Gastrocnemius medialis (tissue), 4 donors: ENCODE measurements at regions not wholly inside any gene's neighbourhood (a gene's known extent, or its start where the extent isn't known, plus 50 kb on each side); places are given as distances from the start of the nearest gene placed in this dataset.

Experiments
- CTCF ChIP-seq, 5 experiments: fragments of 450-650 bp in 3 of 5; fragments of 200-600 bp in 2 of 5; sonication (generic) in 2 of 5; IDR thresholded peaks in 4 of 5; conservative IDR thresholded peaks in 1 of 5; 1 replicate in 4 of 5; 2 replicates in 1 of 5; pipeline ENCODE4 v1.5.1; 2016 to 2019; ENCODE audit warnings: antibody characterized with exemption in 5 of 5, mild to moderate bottlenecking in 3 of 5, moderate library complexity in 3 of 5
- POLR2A ChIP-seq, 2 donors: fragments of 450-650 bp; IDR thresholded peaks; one replicate each; pipeline ENCODE4 v1.6.1; 2017; ENCODE audit warnings: antibody characterized with exemption in 2 of 2, mild to moderate bottlenecking in 2 of 2, moderate library complexity in 2 of 2

DNA sequence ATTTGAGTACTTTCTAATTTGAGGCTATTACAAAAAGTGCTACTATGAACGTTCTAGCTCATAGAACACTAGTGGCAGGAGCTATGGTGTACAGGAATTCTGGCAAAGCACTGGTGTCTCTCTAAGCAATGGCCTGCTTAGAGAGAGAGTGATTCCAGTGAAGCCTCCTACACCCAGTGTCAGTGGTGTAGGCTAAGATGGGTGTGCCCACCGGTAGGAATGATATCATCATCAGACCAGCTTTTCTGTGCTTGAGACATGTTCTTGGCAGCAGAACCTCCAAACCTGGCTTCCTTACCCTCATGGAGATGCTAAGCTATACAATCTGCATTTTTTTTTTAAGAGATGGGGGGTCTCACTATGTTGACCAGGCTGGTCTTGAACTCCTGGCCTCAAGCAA is 370.3 kb downstream of the SOX9 start:
- TF ChIP-seq POLR2A (IDR thresholded peaks at IDR 0.05) (no peak), CTCF (IDR thresholded peaks at IDR 0.05 in 4 of 5, conservative IDR thresholded peaks at IDR 0.05 in 1 of 5) (no peak)
